Endothelial cell (in vitro differentiated cells): ENCODE measurements at regions not wholly inside any gene's neighbourhood (a gene's known extent, or its start where the extent isn't known, plus 50 kb on each side); places are given as distances from the start of the nearest gene placed in this dataset.

ENCODE experiments used
- DNase-seq: peaks from one replicate; pipeline ENCODE4 v3.0.0; 2021; ENCODE audit warnings: low spot score
- H3K27ac Mint-ChIP-seq: one replicate; pipeline ENCODE4 v1.8.0; 2021; ENCODE audit warnings: mixed read lengths, inconsistent platforms; ENCODE audit not compliant: unreplicated experiment
- H3K27me3 Mint-ChIP-seq: one replicate; pipeline ENCODE4 v1.8.0; 2021; ENCODE audit warnings: mild to moderate bottlenecking, moderate library complexity, mixed read lengths, inconsistent platforms; ENCODE audit not compliant: unreplicated experiment
- H3K36me3 Mint-ChIP-seq: one replicate; pipeline ENCODE4 v1.8.0; 2021; ENCODE audit warnings: mild to moderate bottlenecking, low read depth, mixed read lengths, inconsistent platforms; ENCODE audit not compliant: unreplicated experiment
- H3K4me1 Mint-ChIP-seq: one replicate; pipeline ENCODE4 v1.8.0; 2021; ENCODE audit warnings: mild to moderate bottlenecking, mixed read lengths, inconsistent platforms; ENCODE audit not compliant: unreplicated experiment
- H3K4me3 Mint-ChIP-seq: one replicate; pipeline ENCODE4 v1.8.0; 2021; ENCODE audit warnings: mild to moderate bottlenecking, mixed read lengths, inconsistent platforms; ENCODE audit not compliant: unreplicated experiment
- H3K9me3 Mint-ChIP-seq: one replicate; pipeline ENCODE4 v1.8.0; 2021; ENCODE audit warnings: mixed read lengths, inconsistent platforms; ENCODE audit not compliant: unreplicated experiment
- TF ChIP-seq, protein P1 (sequence below): fragments of 200-600 bp; sonication (generic); IDR thresholded peaks from one replicate; pipeline ENCODE4 v1.5.0; 2021; ENCODE audit warnings: antibody characterized with exemption; ENCODE audit not compliant: unreplicated experiment

DNA sequence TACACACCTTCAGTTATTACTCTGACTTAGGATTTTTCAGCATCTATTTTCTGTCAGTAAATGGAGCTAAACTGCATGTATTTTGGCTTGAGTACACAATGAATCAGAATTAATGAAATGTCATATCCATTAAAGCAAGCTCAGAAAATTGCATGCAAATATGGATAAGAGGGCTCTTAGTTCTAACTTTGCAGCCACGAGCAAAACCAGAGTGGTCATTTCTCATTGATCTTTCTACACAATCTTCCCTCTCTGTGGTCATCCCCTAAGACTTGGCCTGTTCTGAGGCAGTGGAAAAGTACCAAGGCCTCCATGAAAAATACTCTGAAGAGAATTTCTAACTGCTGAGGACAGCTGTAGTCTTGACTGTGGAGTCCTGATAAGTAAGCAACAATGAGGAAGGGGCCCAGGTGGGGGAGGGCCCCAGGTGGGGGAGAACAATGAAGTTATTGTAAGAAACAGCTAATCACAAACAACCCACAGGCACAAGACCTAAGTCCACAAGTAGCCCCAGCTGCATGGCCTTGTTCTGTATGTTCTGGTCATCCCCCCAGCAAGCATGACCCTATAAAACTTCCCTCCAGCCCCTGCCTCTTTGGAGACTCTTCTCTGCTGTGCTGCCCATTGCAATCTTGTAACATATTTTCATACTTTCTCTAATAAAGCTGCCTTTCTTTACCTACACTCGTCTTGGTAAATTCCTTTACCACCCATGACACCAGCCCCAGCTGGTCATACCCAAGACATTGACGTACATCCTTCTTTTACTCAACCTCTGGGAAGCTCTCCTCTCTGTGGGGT, 230.3 kb downstream of the TDRD15 start:
- TF ChIP-seq, protein P1, sequence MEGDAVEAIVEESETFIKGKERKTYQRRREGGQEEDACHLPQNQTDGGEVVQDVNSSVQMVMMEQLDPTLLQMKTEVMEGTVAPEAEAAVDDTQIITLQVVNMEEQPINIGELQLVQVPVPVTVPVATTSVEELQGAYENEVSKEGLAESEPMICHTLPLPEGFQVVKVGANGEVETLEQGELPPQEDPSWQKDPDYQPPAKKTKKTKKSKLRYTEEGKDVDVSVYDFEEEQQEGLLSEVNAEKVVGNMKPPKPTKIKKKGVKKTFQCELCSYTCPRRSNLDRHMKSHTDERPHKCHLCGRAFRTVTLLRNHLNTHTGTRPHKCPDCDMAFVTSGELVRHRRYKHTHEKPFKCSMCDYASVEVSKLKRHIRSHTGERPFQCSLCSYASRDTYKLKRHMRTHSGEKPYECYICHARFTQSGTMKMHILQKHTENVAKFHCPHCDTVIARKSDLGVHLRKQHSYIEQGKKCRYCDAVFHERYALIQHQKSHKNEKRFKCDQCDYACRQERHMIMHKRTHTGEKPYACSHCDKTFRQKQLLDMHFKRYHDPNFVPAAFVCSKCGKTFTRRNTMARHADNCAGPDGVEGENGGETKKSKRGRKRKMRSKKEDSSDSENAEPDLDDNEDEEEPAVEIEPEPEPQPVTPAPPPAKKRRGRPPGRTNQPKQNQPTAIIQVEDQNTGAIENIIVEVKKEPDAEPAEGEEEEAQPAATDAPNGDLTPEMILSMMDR, result no peak
- peaks cover 9% of the 10 kb centered on the region for H3K9me3 Mint-ChIP-seq
- no peak for DNase-seq
- H3K27ac Mint-ChIP-seq, result no peak overlapping the region
- H3K4me3 Mint-ChIP-seq, result peak overlapping the region; percentile 21
- H3K4me1 Mint-ChIP-seq, result no peaks in the 10 kb centered on the region
- peaks cover 9% of the 10 kb centered on the region for H3K36me3 Mint-ChIP-seq
- H3K27me3 Mint-ChIP-seq, result peaks cover under 1% of the 10 kb centered on the region

DNA sequence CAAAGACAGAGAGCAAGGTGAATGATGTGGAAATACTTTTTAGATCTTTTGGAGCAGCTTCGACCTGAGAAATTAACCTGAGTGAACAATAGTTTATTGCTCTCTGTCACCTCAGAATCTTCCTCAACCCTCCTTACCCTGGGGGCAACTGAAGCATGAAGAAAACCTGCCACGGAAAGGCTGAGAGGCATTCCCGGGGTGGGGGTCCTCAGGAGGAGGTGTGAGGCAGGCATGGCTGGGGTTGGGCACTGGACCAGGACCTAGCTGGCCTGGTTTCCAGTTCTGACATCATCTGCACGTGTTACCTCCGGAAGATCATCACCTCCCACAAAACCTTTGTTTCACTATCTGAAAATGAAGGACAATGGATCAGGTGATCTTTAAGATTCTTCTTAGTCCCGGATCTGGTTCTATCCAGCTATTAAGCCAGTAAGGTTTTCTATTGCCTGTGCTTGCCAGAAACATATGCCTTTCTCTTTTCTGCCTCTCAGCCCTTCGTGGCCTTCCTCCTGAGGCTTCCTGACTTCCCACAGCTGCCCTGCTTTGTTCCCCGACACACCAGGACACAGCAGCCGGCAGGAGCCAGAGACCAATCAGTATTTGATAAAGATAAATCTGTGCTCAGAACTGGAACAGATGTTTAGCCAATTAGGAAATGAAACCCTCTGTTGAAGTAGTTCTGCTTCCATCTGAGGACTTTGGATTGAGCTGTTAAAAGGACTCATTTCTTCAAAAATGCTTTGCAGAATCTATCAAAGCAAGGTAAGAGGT, 232.5 kb downstream of the TDRD15 start:
- no peak overlapping the region for H3K4me3 Mint-ChIP-seq
- peaks cover 9% of the 10 kb centered on the region for H3K9me3 Mint-ChIP-seq
- H3K36me3 Mint-ChIP-seq, result peaks cover 9% of the 10 kb centered on the region
- no peak for DNase-seq
- no peak overlapping the region for H3K27ac Mint-ChIP-seq
- no peaks in the 10 kb centered on the region for H3K4me1 Mint-ChIP-seq
- TF ChIP-seq, protein P1, result no peak
- no peaks in the 10 kb centered on the region for H3K27me3 Mint-ChIP-seq

DNA sequence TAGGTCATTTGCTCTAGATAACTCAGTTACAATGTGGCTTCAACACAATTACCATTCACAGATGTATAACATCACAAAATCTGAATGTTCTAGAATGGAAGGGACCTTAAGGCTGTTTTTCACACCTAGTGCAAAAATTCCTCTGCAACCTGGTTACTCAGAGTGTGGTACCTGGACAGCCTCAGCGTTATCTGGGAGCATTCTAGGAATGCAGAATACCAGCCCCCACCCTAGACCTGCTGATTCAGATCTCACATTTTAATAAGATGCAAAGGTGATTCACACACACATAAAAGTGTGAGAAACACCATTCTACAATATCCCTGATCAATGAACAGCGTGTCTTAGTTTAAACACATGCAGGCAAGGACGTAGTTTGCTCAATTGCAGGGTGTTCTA, 233.1 kb downstream of the TDRD15 start:
- Mint-ChIP-seq H3K4me3 (no peak overlapping the region), H3K27me3 (no peaks in the 10 kb centered on the region), H3K9me3 (peaks cover 9% of the 10 kb centered on the region), H3K4me1 (no peaks in the 10 kb centered on the region), H3K27ac (no peak overlapping the region), H3K36me3 (peaks cover 9% of the 10 kb centered on the region)
- TF ChIP-seq, protein P1, result no peak
- DNase-seq, result no peak

DNA sequence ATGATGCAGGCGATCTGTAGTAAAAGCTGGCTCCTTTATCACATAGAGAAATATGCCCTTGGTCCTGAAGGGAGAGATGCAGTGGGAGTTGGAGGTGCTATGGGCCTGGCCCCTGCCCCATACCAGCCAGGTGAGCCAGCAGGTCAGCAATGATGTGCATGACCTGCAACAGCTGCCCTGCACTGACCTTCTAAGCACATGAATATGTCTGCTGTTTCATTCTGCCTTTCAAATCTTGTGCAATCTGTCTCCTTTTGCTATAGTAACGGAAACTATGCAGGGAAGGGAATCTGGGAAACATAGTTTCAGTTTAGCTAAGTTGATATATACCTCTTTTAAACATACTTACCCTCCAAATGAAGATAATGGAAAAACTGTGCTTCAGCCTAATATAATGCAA, 235.2 kb downstream of the TDRD15 start:
- Mint-ChIP-seq H3K4me1 (no peaks in the 10 kb centered on the region), H3K27me3 (no peaks in the 10 kb centered on the region), H3K27ac (no peak overlapping the region), H3K9me3 (peaks cover 8% of the 10 kb centered on the region), H3K4me3 (no peak overlapping the region), H3K36me3 (peaks cover 6% of the 10 kb centered on the region)
- no peak for DNase-seq
- TF ChIP-seq, protein P1, result no peak

DNA sequence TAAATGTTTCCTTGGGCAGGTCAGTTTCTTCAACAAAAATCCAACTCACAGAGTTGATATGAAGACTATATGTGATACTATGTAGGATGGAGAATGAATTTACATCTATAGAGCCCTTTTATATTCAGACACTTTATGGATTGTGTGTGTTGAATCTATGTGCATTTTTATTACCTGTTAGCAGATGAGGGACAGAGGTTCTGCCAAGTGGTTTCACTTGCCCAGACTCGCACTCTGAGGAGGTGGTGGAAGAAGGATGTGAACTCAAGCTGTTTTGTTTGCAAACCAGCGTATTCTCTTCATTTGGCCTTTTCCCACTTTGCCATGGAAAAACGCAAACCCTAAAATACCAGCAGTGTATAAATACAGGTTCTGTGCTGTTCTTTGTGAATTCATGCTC, 237.6 kb downstream of the TDRD15 start:
- DNase-seq, result no peak
- Mint-ChIP-seq H3K9me3 (no peaks in the 10 kb centered on the region), H3K27me3 (no peaks in the 10 kb centered on the region), H3K4me1 (no peaks in the 10 kb centered on the region), H3K4me3 (no peak overlapping the region), H3K27ac (no peak overlapping the region), H3K36me3 (no peaks in the 10 kb centered on the region)
- TF ChIP-seq, protein P1, result no peak
